Jurkat, Clone E6-1 (cell line): ENCODE measurements at regions not wholly inside any gene's neighbourhood (a gene's known extent, or its start where the extent isn't known, plus 50 kb on each side); places are given as distances from the start of the nearest gene placed in this dataset.
"Not testable (repeated sequence)": the region's sequence is repeated elsewhere in the genome, so short reads cannot be mapped to it uniquely, and the experiment has no call there.

Experiments
- DNase-seq: peaks from one replicate; pipeline ENCODE4 v3.0.0-alpha.2; 2011; ENCODE audit warnings: low read depth, low spot score
- H3K4me3 ChIP-seq: 2 replicates; pipeline ENCODE4 v1.5.1; 2011; ENCODE audit warnings: mild to moderate bottlenecking, low read length, control low read depth, moderate library complexity

- DNase-seq, result peak; percentile 28
- not testable (repeated sequence) for H3K4me3 ChIP-seq
Measured at GRCh38 chr10:46734262-46734642, 155.3 kb downstream of the SYT15 start.

DNA sequence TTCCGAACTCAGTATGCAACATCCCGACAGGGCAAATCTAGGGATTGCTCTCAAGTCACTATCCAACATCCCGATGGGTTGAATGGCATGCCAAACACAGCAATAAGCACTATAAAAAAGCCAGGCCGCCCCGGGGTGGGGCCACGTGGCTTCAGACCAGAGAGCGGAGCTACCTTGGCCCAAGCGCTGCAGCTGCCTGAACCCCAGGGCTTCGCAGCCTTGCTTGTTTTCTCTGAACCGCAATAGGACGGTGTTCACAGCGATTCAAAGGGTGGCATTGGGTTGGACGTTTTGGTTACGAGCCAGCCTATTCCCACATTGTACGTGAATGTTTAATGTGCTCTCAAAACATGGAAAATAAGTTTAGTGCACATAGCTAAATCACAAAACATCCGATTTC is 161.0 kb downstream of the SYT15 start:
- not testable (repeated sequence) for H3K4me3 ChIP-seq, DNase-seq

- DNase-seq, H3K4me3 ChIP-seq: not testable (repeated sequence)
Measured at GRCh38 chr10:46740368-46740767, 161.4 kb downstream of the SYT15 start.

DNA sequence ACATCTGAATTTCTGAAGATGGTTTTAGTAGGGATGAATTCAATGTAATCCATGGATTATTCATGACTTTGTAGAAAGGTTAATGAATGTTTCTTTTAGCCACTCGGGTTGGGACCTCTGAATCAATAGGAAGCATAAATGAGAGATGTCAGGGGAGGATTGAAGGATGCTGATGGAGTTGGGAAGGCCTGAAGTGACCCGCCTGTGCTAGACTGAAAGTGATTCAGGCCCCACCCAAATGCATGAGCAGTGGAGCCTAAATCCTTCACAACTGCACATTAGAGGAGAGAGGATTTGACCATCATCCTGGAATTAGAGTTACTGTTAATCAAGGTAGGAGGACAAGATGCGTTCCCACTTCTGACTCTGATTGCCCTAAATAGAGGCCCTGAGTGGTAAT is 162.2 kb upstream of the PTPN20 start:
- not testable (repeated sequence) for H3K4me3 ChIP-seq, DNase-seq

DNA sequence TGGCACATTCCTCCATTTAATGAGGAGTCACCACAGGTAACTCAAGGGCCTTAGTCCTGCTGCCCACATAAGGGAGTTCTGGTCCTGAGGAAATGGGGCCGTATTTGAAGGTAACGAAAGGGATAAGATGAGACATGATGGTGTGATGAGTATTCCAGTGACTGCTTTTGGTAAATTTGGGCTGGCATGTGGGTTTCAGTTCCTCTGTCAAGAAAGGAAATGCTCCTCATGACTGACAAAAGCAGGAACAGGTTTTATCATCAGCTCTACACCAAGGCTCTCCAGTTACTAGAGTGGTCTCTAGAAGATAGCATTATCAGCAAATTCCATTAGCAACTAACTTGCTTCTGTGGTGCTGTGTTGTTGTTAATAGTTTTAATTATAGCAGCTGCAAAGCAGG is 161.8 kb upstream of the PTPN20 start:
- not testable (repeated sequence) for DNase-seq, H3K4me3 ChIP-seq

DNA sequence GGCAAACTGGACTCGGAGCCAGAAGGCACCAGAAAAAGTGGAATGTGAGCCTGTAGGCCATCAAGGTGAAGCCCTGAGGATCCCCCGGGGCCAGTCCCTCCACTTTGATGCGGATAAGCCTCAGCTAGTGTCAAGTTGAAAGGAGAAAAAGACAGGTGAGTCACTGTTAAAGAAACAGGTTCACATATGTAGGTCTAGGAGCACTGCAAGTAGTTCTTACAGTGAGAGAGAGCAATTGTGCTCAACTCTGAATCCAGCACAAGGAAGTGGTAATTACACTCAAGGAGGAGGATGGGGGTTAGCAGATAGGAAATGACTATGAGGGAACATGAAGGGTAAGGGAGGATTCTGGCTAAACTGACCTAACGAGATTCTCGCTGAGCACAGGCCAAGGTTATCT is 157.5 kb upstream of the PTPN20 start:
- not testable (repeated sequence) for DNase-seq, H3K4me3 ChIP-seq

DNA sequence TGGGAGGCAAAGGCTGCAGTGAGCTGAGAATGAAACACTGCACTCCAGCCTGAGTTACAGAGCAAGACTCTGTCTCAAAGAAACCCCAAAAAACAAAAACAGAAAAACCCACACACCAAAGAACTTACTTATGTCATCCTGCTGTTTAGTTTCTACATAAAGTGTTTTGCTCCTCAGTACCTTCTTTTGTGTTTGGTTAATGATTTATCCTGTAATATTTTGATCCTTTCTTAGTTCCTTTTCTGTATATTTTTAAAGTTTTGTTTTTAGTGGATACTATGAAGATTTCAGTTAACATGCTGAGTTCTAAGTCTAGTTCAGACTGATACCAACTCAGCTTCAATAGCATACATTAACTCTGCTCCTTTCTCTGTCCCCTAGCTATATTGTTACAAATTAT is 149.8 kb upstream of the PTPN20 start:
- DNase-seq, H3K4me3 ChIP-seq: not testable (repeated sequence)

DNA sequence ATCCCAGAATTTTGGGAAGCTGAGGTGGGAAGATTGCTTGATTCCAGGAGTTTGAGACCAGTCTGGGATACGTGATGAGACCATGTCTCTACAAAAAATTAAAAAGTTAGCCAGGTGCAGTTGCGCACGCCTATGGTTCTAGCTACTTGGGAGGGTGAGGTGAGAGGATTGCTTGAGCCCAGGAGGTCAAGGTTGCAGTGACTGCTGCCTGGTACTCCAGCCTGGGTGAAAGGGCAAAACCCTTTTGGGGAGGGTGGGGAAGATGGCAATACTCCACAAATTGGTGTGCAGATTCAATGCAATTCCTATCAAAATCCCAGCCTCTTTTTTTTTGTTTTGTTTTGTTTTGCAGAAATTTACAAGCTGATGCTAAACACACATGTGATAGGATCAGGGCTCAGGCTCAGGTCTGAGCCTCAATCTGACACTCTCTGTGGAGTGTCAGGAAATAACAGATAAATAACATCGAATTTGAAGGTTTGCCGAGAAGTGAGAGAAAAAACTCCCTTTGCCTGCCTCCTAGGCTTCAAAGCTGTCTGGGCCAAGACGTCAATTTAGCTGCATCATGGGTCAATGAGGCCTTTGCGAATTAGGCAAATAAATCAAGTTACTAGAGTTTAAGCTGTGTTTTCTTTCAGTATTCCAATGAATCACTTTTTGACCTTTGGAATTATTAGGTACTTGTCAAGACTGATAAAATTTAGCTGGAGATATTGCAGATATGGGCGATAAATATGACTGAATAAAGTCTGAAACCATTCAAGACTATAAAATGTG is 142.5 kb upstream of the PTPN20 start:
- H3K4me3 ChIP-seq, DNase-seq: not testable (repeated sequence)

GRCh38 chr10:46773178-46773896 is 137.9 kb upstream of the PTPN20 start:
- DNase-seq, H3K4me3 ChIP-seq: not testable (repeated sequence)

- peak; percentile 32 for DNase-seq
Measured at GRCh38 chr10:46773897-46774236, 137.4 kb upstream of the PTPN20 start.

DNA sequence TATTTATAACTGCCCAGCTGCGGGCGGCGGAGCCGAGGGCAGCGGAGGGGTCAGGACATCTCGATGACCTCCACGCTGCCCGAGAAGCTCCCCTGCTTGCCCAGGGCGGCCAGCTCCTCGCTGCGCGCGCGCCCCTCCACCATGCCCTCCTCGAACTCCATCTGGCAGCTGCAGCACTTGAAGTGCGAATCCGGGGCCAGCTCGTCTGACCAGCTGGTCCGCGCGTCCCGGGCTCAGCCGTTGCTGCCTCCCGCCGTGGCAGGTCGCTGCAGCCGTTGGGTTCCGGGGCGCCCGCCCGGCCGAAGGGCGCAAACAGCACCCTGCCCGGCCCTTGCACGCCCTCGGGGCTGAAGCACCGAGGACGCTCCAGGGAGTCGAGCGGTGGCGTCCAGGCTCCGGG is 136.9 kb upstream of the PTPN20 start:
- DNase-seq, H3K4me3 ChIP-seq: not testable (repeated sequence)

More at GRCh38 chr10:46773897-46774236, 137.4 kb upstream of the PTPN20 start:
- H3K4me3 ChIP-seq, result not testable (repeated sequence)

DNA sequence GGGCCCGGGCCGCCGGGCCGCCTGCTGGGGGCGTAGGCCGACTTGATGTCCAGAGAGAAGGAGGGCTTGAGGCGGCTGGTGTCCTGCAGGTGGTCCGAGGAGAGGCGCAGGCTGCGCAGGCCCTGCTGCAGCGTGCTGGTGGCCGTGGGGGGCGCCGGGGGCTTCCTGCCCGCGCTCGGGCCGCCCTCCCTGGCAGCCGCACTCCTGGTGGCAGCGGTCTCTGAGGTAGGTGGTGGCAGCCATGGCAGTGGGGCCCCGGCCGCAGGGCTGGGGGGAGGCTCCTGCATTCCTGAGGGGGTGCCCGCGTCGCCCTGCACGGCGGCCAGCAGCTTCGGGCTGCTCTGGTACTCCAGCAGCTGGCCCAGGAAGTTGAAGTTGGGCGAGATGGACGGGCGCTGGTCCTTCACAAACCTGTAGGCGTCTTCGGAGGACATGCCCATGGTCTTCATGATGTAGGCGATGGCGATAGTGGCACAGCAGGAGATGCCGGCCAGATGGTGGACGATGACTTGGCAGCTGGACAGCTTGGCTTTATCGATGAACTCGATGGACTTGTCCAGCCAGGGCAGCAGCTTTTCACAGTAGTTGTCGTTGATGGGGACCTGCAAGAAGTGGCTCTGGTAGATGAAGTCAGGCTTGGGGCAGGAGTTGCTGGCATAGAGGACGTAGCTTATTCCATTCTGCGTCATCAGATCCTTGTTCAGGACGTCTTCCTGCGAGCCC is 136.1 kb upstream of the PTPN20 start:
- not testable (repeated sequence) for H3K4me3 ChIP-seq, DNase-seq

GRCh38 chr10:46775668-46776059 is 135.6 kb upstream of the PTPN20 start:
- DNase-seq, H3K4me3 ChIP-seq: not testable (repeated sequence)

DNA sequence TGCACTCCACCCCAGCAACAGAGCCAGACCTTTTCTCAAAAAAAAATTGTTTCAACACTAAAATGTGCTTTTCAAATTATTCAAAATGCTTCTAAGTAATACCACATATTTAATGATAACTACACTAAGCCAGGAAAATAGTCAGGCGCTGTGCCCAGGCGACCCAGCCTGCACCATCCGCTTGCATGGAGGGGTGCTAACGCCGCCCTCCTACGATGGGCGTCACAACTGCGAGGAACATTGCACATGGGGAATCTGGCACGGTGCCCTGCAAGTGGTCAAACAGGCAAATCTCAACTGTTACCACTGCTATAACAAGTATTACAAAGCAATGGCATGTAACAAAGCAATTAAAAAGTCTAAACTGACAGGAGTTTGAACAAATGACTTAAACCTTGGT is 131.7 kb upstream of the PTPN20 start:
- not testable (repeated sequence) for DNase-seq, H3K4me3 ChIP-seq

- DNase-seq, H3K4me3 ChIP-seq: not testable (repeated sequence)
Measured at GRCh38 chr10:46780164-46780563, 131.1 kb upstream of the PTPN20 start.

- not testable (repeated sequence) for H3K4me3 ChIP-seq, DNase-seq
Measured at GRCh38 chr10:46781001-46781400, 130.2 kb upstream of the PTPN20 start.

DNA sequence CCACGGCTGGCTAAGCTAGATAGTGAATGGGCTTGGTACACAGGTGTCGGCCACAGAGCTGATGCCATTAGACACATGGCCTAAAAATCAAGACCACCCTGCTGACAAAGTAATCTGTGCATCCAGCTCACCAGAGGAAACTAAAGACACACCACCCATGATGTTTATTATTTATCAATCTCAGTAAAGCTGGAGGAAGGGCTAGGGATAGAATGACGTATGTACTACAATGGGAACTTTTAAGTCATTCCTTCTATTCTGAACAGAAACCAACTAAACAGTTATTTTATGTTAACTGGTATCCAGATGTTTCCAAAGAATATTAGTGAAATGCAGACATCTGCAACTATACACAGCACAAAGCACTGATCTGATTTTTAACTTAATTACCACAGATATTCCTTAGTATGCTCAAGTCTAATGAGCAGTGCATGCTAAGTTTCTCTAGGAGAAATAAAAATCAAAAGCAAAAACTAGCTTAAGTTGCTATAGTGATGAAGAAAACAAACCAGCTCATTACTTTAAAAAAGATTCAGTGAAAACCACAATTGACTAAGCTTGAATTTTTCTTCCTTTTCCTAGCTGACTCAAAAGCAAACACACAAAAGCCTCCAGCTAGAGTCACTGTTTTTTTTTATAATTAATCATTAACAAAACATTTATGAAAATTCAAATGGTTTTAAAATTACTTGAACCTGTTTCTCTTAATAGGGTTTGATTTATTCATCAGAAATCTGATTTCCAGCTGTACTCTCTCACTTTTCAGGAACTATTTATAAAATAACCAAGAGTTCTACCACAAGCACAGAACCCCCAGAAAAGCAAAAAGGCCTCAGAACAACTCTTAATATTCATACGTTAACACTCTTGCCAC is 129.0 kb upstream of the PTPN20 start:
- DNase-seq, H3K4me3 ChIP-seq: not testable (repeated sequence)

- not testable (repeated sequence) for DNase-seq, H3K4me3 ChIP-seq
Measured at GRCh38 chr10:46784665-46785064, 126.6 kb upstream of the PTPN20 start.

- DNase-seq, result not testable (repeated sequence)
- H3K4me3 ChIP-seq, result peak overlapping the region; percentile 36
Measured at GRCh38 chr10:46786125-46786517, 125.1 kb upstream of the PTPN20 start.
